GM18505 (cell line): ENCODE measurements at regions not wholly inside any gene's neighbourhood (a gene's known extent, or its start where the extent isn't known, plus 50 kb on each side); places are given as distances from the start of the nearest gene placed in this dataset.
"Not testable (repeated sequence)": the region's sequence is repeated elsewhere in the genome, so short reads cannot be mapped to it uniquely, and the experiment has no call there.

Experiments used
- ATAC-seq: cut with Tn5 transposase; IDR thresholded peaks from one replicate; pipeline ENCODE4 v1.9.1; 2021; ENCODE audit not compliant: unreplicated experiment
- POLR2A ChIP-seq: IDR thresholded peaks from 4 replicates; pipeline ENCODE4 v1.6.1; 2011; ENCODE audit warnings: borderline replicate concordance; ENCODE audit not compliant: insufficient read depth, insufficient read length; ENCODE audit errors: extremely low read depth

- no peak for ATAC-seq
- TF ChIP-seq POLR2A: no peak
Measured at GRCh38 chr5:145680169-145680568, 155.0 kb downstream of the PRELID2 start.

GRCh38 chr5:145678255-145678654 is 156.9 kb downstream of the PRELID2 start:
- TF ChIP-seq POLR2A: no peak
- ATAC-seq: no peak

GRCh38 chr5:145673786-145674185 is 161.4 kb downstream of the PRELID2 start:
- ATAC-seq: no peak
- TF ChIP-seq POLR2A: no peak

GRCh38 chr5:145668714-145669113 is 166.4 kb downstream of the PRELID2 start:
- ATAC-seq: no peak
- no peak for TF ChIP-seq POLR2A

- no peak for ATAC-seq
- no peak for TF ChIP-seq POLR2A
Measured at GRCh38 chr5:145667742-145668141, 167.4 kb downstream of the PRELID2 start.

- no peak for TF ChIP-seq POLR2A
- ATAC-seq: no peak
Measured at GRCh38 chr5:145666591-145666990, 168.6 kb downstream of the PRELID2 start.

GRCh38 chr5:145661737-145662485 is 173.2 kb downstream of the PRELID2 start:
- no peak for TF ChIP-seq POLR2A
- no peak for ATAC-seq

GRCh38 chr5:145660897-145661640 is 174.1 kb downstream of the PRELID2 start:
- ATAC-seq: no peak
- no peak for TF ChIP-seq POLR2A

GRCh38 chr5:145658435-145658834 is 176.7 kb downstream of the PRELID2 start:
- no peak for ATAC-seq
- TF ChIP-seq POLR2A: no peak

GRCh38 chr5:145652700-145653099 is 182.4 kb downstream of the PRELID2 start:
- ATAC-seq: not testable (repeated sequence)

GRCh38 chr5:145647137-145647536 is 188.0 kb downstream of the PRELID2 start:
- ATAC-seq: not testable (repeated sequence)

- not testable (repeated sequence) for ATAC-seq
Measured at GRCh38 chr5:145643214-145643613, 191.9 kb downstream of the PRELID2 start.

- no peak for TF ChIP-seq POLR2A
- no peak for ATAC-seq
Measured at GRCh38 chr5:145637396-145637795, 197.7 kb downstream of the PRELID2 start.

- no peak for ATAC-seq
- TF ChIP-seq POLR2A: no peak
Measured at GRCh38 chr5:145636371-145636770, 198.8 kb downstream of the PRELID2 start.
